ENCODE measurements at regions not wholly inside any gene's neighbourhood (a gene's known extent, or its start where the extent isn't known, plus 50 kb on each side); places are given as distances from the start of the nearest gene placed in this dataset.

DNA sequence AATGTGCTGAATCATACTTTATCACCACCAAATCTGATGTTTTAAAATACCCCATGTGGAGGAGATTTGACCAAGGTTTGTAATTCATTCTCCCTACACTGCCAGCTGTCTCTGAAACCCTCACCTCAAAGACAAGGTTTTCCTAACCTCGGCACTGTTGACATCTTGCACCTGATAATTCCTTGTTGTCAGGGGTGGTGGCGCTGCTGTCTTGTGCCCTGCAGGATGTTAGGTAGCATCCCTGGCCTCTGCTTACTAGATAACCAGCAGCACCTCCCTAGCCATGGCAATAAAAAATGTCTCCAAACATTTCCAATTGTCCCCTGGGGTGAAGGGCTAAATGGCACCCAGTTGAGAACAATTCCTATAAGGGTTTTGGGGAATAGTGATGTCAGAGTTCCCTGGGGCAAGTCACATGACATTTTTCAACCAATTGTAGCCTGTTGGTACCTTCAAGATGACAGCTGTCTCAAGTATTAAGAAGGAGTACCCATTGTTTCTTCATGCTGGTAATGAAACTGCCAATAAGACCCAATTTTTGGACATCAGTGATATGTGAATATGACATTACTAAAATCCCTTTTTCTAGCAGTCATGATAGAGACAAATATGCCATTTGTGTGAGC, 160.6 kb upstream of the PLCXD3 start:
- DNase-seq: no peak

DNA sequence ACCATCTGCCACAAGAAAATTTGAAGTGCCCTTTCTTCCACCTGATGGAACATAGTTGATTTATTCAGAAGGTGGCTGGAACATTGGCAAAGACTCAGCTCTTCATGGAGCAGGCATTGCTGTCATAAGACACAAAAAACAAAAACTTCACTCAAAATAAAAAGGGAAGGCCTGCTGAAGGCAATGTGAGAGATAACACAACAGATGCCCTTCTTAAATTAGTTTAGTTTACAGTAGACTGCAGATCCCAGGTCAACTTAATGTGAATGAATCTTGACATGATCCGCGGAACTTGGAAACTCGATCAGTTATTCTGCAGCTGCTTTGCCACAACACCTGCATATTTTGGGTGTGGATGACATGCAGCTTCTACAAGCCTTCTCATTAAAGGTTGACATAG, 159.8 kb upstream of the PLCXD3 start:
- no peak for DNase-seq

DNA sequence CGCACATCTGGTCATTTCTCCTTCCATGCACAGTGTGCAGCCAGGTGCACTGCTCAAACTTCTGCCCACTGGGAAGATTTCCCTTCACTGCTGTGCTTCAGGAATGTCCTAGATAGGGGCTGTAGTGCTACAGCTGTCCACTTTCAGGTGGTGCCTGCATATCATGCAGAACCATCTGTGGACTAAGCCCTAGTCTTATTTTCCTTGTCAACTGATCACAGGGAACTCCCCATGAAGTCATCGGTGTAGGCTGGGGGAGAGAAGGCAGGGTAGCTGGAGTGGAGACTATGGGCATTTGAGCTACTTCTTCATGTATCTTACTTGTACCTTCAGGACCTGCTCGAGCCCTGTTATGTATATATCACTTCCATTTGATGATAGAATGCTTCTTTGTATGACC, 150.9 kb upstream of the PLCXD3 start:
- no peak for DNase-seq

DNA sequence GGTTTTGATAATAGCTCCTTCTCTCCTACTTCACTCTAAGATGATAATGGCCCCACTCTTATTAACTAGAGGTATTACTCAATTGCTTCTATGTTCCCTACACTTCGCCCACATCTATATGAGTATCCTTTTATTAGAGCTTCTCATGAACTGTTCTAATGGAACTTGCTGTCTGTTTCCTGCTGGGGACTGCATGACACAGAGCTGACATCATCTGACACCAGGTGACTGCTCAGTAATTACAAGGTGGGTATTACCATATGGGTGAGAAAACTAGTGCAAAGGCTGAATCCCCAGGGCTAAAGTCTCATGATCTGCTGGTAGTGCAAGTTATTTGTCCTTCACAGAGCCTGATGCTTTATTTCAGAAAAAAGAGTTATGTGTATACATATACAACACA, 146.2 kb upstream of the PLCXD3 start:
- DNase-seq: no peak

DNA sequence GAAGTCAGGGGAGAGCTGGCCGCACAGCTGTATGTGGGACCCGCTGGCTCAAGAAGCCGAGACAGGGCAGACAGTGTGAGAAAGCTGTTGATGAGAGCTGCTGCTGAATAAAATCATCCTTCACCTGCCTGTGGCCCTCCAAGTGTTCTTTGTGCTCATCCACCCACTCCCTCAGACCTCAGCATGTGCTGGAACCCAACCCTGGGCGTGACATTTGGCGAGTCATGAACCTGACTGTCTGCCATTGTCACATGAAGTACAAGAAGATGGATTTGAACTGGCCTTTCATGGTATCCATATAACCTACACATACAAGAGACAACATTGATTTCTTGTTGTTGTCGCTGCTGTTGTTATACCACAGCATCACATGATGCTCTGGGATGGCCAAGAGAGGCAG, 139.7 kb upstream of the PLCXD3 start:
- DNase-seq: no peak

DNA sequence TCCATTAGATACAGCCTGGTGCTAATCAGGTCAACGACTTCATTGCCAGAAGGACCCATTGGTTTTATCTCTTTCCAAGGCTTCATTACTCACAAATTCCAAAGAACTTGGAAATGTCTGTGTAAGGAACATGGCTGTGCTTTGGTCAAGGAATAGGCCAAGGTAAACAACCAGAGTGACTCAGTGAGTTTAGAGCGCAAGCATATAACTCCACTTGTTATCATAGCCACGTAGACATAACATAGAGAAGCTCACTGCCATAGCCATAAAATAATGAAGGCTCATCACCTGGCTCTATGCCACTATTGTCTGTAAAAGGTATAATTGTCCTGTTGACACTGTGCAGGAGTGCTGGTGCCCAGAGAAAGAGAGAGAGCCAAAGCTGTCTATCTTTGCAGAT, 139.3 kb upstream of the PLCXD3 start:
- DNase-seq: no peak

DNA sequence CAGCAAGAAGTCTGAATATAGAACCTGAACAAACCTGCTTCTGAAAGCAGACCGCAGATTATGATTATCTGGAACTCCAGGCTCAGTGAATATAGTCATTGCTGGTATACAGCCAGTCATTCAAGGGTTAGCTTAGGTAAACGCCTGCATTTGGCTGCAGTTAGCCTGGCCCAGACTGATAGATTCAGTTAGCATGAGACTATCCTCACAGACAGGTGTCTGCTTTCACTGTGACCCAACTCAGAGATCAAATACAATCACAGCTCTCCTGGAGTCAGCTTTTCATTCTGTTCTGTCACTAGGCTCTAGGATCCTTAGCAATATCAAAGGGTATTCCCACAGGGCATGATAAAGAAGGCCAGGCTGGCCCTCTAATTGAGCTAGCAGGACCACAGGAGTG, 138.6 kb upstream of the PLCXD3 start:
- no peak for DNase-seq

DNA sequence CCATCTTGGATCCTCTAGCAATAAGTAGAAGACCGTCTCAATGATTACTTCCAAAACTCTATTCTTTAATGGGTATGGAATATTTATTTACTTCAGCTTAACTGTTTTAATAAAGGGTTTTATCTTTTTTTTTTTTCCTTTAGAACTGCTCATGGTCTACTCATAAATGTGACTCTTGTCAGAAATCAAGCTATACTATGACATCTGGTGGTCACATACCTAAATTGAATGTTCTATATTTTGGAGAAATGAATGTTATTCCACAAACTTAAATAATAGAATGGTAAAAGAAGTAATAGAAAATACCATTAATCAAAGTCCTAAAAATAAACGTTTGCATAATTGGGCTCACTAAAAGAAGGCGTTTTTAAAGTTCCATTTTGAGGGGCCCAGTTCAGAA, 131.2 kb upstream of the PLCXD3 start:
- no peak for DNase-seq

DNA sequence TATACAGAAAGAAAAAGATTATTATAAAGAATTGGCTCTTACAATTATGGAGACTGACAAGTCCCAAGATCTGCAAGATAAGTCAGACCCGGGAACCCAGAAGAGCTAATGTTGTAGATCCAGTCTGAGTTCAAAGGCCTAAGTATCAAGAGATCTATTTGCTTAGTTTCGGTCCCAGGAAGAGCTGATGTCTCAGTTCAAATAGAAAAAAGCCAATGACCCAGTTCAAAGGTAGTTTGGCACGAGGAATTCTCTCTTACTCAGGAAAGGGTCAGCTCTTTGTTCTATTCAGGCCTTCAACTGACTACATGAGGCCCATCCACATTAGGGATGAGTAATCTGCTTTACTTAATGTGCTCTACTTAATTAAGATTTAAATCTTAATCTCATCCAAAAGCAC, 128.3 kb upstream of the PLCXD3 start:
- no peak for DNase-seq

DNA sequence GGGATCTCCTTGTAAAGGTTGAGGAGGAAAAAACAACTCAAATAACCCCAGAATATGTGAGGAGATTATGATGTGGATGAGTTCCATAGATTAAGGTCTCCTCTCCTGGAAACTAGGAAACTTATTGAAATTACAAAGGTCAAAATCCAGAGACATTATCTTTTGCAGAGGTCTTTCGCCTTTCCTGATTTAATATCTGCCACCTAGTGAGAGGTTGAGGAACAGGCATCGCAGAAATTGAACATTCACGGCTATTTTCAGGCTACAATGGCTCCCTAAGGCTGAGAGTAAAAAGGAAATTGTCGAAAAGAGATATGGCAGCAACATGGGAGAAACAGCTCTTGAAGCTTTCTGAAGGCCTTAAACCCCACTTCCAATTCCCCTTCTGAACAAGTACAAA, 127.5 kb upstream of the PLCXD3 start:
- DNase-seq: no peak

DNA sequence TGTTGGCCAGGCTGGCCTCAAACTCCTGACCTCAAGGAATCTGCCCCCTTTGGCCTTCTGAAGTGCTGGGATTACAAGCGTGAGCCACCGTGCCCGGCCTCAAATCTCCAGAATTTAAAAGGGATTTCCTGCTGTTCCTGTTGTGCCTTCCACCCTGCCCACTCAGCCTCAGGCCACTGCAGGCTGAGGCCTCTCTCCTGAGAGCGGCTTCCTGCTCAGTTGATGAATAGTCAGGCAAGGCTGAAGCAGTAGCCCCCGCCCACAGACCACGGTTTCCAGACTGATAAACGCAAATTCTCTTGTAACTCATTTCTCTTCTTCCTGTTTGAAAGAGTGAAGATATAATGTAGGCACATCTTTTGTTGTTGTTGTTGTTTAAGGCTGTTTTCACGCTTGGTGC, 127.0 kb upstream of the PLCXD3 start:
- DNase-seq: no peak

DNA sequence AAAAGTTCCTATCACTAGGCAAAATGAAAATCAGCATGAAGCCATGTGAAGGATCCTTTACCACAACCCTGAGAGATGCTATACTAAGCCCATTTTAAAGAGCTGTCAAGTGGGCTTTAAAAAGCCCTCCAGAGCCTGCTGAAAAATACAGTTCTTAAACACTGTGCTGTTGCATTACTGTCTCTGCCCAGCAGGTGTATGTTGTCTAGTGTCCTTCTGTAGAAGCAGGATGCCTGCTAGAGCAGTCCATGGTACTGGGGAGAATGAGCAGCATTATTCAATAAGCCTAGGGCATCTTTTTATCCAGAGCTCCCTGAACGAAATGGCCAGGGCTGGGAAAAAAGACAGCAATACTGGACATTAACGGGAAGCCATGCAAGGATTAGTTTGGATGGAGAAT, 126.2 kb upstream of the PLCXD3 start:
- peak; percentile 41 for DNase-seq

DNA sequence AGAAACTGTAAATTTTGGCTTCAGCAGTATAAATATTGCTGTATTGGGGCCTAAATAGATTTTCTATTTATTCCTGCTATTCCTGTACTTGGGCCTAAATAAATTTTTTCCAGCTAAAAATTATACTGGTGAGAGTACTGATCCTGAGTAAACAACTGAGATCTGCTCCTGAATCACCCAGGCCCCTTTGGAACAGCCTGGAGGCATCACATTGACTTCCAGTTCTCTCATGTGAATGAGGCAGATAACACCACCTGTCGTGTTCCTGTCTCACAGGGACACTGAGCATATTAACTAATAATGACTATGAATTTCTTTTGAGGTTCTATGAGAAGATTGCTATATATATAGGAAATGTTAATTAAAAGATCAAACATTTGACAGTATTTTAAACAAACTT, 119.5 kb upstream of the PLCXD3 start:
- DNase-seq: no peak

DNA sequence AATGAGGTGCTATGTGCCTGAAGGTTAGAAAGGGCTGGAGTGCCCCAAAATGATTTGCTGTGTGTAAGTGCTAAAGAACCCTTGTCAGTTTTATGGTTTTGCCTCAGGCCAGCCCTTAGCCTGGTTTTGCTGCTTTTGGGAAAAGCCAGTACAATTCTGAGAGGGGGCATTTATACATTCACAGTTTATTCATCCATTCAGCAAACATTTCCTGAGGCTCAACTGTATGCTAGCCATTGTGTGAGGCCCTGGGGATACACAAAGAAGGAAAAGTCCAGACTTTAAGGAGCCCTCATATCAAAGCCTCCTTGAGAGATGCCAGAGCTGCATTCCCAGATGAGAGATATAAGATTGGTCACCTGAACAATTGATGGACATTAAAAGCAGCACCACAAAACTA, 115.2 kb upstream of the PLCXD3 start:
- DNase-seq: no peak

DNA sequence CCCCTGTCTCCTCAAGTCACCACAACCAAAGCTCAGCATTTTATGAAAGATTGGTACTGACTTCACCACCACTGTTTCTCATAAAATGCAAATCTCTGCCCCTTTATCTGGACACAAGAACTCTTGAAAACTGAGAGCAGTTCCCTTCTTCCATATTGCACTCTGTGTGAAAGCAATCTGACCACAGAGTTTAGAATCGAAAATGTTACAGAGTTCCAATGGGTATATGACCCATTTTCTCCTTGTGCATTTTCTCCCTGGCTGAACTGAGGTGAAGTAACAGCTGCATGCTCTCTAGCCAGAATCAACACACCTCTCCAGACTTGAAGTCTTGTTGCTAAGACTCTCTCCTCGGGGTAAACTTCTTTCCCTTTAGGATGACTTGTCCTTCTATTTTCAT, 111.0 kb upstream of the PLCXD3 start:
- no peak for DNase-seq

DNA sequence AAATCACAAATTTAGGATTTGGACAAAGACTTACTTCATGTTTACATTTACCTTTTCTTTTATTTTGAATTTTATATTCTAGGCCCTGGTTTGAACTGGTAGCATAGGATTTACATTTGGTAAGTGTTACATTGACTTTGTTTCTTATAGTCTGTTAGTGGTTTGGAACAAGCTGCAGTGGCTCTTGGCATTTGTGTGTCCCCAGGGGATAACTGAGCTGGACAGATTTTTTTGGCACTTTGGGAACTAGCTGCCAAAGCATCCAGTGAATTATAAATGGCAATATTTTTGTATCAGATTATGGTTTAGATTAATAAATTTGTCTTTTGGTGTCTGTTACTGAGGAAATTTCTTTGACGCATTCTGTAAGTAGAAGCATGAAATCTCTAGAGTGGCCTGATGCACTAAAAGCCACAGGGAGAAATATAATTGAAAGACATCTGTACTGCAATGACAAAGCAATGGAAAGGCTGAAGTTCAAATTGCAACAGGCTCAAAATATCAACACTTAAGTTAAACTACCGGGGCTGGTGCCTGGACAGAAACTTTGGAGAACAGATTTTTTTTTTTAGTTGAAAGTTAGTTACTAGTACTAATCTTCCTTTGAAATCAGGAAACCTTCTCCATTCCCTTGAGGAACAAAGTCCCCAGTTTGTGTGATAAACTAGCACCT, 107.6 kb upstream of the PLCXD3 start:
- DNase-seq: no peak

DNA sequence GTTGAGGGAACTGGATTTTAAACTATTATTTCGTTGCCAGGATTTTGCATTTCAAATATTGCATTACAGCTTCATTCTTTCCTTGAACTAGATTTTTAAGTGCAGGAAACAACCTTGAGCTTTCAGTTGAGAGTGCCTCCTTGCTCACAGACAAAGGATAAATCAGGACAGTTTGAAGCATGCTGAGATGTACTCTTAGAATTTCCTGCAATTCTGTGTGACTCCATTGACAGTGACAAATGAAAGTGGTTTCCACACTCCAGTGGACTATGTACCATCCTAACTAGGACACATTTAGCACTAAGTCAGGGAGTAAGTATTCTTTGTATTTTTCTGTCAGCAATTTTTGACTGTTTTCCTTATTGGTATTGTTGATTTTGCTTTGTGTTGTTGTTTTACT, 100.0 kb upstream of the PLCXD3 start:
- DNase-seq: no peak

DNA sequence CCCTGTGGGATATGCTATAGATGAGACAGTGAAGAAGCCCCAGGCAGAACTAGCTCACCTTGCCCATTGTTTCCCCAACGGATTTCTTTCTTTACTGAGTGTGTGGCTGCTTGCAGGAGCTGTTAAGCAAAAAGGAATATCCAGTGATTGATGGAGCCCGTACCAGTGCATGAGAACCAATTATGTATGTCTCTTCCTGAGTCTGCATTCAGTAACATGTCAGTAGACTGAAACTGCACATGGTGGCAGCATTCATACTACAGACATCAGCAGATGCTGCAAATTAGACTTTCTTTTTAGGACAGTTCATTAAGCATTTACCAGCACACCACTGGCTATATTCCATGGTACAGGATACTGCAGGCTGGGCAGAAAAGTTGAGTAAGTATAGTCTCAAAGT, 90.3 kb upstream of the PLCXD3 start:
- DNase-seq: no peak

DNA sequence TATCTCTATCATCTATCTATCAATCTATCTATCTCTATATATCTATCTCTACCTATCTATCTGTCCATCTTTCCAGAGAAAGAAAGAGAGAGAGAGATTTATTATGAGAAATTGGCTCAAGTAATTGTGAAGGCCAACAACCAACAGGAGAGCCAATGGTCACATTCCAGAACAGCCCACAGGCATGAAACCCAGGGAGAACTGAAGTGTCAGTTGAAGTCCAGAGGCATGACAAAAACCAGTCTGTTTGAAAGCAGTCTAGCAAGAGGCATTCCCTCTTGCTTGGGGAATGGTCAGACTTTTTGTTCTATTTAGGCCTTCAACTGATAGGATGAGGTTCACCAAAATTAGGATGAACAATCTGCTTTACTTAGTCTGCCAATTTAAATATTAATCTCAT, 87.6 kb upstream of the PLCXD3 start:
- no peak for DNase-seq

DNA sequence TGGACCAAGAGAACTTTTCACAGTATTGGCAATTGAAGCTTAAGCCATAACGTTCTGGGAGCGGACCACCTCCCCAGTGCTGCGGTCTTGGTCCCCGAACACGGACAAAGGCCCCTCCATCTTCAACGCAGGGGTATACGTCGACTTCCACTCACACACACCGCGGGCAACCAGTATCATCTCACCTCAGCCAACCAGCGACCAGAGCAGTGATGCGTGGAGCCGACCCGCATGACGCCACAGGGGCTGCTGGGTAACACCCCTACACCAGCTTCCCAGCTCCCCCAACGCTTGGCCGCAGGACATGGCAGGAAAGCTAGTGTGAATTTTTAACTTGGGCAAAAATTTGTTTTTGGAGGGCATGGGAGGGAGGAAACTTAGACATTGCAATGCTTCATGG, 77.3 kb upstream of the PLCXD3 start:
- DNase-seq: no peak

DNA sequence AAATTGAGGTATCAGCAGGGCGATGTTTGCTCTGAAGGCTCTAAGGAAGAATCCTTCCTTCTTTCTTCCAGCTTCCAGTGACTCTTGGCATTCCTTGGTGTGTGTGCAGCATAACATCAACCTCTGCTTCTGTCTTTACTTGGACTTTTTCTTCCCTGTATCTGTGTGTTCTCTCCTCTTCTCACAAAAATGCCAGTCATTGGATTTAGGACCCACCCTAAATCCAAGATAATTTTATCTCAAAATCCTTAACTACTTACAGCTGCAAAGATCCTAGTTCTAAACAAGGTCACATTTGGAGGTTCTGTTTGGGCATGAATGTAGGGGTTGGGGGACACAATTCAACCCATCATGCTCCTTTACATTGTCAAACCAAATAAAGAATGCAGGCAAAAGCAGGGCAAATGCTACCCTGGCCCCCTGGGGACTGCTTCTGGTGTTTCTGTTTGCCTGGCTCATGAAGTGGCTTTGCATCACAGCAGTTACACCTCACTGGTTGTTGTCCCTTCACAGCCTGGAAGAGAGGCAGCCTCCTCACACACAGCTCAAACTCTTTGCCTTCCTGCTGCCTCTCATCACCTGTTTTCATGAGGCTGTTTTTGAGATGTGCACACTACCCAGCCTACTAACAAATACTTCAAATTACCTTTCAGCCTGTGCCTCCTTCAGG, 64.8 kb upstream of the PLCXD3 start:
- DNase-seq: no peak

DNA sequence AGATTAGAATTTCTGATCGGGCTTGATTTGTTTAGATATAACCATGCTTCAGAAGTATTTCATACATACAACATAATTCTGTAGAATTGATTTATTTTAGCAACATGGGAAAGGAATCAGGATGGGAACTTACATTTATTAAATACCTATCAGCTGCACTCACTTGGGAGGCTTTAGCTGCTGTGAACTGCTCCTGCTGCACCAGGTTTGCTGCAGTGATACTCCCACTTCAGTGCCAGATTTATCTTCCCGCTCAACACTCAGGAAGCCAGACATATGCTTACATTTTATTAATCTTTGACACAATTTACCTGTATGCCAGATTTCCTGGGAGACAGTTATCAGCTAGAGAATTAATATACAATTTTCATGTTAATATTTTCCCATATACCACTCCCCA, 64.0 kb upstream of the PLCXD3 start:
- DNase-seq: no peak

All from NCI-H1092 treated with DMSO at 0.1 percent for 48 hours (cell line).